Kasumi-1 (cell line): ENCODE measurements at regions not wholly inside any gene's neighbourhood (a gene's known extent, or its start where the extent isn't known, plus 50 kb on each side); places are given as distances from the start of the nearest gene placed in this dataset.
A peak's percentile ranks its signal among the peaks of the same experiment; 100 is the strongest.

Experiments used
- DNase-seq, 2 experiments: peaks; one replicate each; lab custom pipeline; 2025; lab: John Stamatoyannopoulos, UW

GRCh38 chr18:60134806-60135205, 235.0 kb downstream of the PMAIP1 start:
- no peak for DNase-seq

GRCh38 chr18:60130284-60130683, 230.5 kb downstream of the PMAIP1 start:
- no peak for DNase-seq

GRCh38 chr18:60123031-60123430, 223.2 kb downstream of the PMAIP1 start:
- no peak for DNase-seq

DNA sequence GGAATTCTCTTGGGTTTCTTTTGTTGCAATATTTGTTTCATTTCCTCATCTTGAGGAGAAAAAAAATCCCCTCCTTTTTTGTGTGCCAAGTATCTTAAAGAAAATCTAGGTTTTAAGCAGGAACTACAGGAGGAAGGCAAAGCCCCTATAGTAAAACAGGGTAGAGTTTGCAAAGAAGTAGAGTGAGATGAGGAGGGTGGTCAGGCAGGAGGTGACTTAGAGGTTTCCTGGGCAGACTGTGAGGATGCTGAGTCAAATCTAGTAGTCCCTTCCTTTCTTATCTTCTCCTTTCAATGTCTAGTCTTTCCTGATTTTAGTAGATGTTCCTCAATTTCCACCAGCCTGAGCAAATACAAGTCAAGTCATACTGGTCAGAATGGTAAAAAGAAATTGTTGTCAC, 222.5 kb downstream of the PMAIP1 start:
- DNase-seq: no peak

GRCh38 chr18:60120231-60120750, 220.5 kb downstream of the PMAIP1 start:
- DNase-seq: no peak

DNA sequence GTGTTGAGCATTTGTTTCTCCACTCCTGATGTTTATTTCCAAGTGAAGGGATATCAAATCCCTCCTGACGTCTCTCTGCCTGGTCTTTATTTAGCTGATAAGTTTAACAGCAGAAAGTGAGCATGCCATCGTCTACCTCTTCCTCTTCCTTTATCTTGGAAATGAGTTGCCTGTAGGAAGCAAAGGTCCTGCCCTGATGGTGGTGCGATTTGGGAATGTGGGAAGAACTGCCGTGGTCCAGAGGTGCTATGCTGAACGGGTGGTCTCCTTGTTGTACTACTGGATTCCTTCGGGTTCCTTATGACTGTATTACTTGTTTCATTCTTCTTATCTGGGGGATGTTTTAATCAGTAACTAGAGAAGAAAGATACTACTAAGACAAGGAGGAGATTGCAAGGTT, 217.5 kb downstream of the PMAIP1 start:
- DNase-seq: no peak

GRCh38 chr18:60113396-60113795, 213.6 kb downstream of the PMAIP1 start:
- DNase-seq: no peak

DNA sequence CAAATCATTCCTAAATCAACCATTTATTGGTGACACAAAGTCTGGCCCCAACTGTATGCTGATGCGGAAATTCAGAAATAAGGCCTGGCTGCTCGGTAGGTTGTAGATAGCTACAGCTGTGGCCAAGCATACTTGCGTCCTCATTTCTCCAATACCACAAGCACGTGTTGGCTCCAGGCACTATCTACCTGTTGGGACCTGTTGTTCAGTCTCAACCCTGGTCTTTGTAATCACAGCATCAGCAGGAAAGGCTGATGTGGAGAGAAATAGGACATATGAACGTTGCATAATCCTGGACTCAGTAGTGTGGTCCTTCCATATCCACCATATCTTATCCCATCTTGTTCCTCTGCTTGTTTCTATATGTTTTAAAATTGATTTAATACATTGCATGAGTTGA, 212.6 kb downstream of the PMAIP1 start:
- no peak for DNase-seq

- no peak for DNase-seq
Observed at GRCh38 chr18:60111525-60111924, 211.7 kb downstream of the PMAIP1 start.

GRCh38 chr18:60110836-60111235, 211.0 kb downstream of the PMAIP1 start:
- no peak for DNase-seq

GRCh38 chr18:60100778-60101177, 201.0 kb downstream of the PMAIP1 start:
- DNase-seq: no peak

DNA sequence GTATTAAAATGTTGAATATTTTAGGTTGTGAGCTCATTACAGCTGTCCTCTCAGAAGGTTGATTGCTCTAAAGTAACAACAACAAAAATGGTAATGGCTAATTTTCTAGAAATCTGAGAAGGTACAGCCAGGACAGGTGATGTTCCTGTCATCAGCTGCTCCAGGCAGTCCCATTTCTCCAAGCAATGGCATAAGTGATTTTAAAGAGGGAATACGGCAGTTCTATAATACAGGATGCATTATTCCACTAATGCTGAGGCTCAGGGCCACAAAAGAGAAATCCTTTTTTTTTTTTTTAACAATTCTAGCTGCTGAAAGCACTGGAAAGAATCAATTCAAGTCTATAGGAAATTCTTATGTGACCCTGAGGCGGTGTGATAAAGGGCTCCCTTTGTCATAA, 199.9 kb downstream of the PMAIP1 start:
- DNase-seq: no peak

GRCh38 chr18:60096428-60096827, 196.6 kb downstream of the PMAIP1 start:
- DNase-seq: no peak

GRCh38 chr18:60092073-60092472, 192.3 kb downstream of the PMAIP1 start:
- no peak for DNase-seq

GRCh38 chr18:60090170-60090569, 190.4 kb downstream of the PMAIP1 start:
- peak; percentile 63 to 68 for DNase-seq

GRCh38 chr18:60082790-60083189, 183.0 kb downstream of the PMAIP1 start:
- DNase-seq: no peak

DNA sequence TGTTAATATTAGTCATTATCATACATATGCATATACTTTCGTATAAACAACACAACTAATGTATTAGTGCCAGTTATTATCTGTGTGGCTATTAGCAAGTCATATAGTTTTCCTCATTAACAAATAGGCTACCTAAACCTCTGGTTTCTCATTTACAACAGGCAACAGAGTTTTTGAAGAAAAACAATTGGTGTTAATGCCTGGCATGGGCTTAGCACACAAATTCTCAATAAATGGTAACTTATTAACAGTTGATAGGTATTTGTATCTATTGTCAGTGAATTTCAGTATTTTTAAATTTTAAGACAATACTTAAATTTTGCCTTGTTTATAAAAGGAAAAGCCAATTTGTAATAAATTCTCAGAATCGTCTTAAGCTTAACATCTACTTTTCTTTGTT, 182.5 kb downstream of the PMAIP1 start:
- no peak for DNase-seq

DNA sequence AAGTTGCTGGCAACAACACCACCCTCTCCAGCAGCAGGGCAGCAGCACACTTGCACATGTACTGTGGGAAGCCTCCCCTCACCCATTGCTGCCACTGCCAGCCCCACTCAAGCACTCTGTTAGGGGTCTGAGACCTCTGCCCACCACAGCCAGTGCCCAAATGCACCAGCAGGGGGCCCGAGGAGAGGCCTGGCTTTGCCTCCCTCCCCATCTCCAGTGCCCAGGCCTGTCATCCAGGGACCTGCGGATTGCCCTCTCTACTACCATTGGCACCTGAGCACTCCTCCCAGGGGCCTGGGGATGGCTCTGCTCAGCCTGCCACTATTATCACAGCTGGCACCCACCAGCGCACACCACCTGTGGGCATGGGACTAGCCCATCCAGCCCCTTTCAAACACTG, 175.7 kb downstream of the PMAIP1 start:
- no peak for DNase-seq

DNA sequence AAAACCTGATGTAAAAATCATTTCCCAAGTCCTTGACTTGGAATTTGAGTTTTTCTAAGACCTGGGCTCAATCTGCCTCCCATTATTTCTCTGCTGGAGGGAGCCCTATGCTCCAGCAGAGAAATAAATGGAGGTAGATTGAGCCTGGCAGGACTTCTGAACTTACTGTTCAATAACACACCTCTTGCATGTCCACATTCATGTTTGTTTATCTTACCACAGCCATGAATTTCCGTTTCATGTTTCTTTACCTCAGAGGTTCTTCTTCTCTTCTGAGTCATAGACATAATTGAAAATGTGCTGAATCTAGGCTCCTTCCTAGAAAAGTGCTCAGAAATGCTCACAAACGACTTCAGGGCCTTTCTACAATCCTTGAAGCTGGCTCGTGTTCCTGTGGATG, 170.8 kb downstream of the PMAIP1 start:
- DNase-seq: no peak

DNA sequence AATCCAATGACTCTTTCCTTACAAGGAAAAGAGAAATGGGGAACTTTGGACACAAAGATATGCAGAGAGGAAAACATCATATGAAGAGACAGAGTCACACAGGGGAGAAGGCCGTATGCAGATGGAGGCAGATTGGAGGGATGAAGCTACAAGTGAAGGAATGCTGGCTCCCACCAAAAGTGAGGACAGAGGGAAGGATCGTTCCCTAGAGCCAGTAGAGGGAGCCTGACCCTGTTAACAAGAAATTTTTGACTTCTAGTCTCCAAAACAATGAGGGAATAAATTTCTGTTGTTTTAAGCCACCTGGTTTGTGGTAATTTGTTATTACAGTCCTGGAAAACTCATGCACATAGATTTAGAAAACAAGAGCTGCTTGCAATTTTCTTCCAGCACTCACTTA, 169.3 kb downstream of the PMAIP1 start:
- peak in 1 of 2 experiments; percentile 2 for DNase-seq

- DNase-seq: no peak
Observed at GRCh38 chr18:60067426-60068210, 167.8 kb downstream of the PMAIP1 start.

- DNase-seq: no peak
Observed at GRCh38 chr18:60066219-60066975, 166.6 kb downstream of the PMAIP1 start.

DNA sequence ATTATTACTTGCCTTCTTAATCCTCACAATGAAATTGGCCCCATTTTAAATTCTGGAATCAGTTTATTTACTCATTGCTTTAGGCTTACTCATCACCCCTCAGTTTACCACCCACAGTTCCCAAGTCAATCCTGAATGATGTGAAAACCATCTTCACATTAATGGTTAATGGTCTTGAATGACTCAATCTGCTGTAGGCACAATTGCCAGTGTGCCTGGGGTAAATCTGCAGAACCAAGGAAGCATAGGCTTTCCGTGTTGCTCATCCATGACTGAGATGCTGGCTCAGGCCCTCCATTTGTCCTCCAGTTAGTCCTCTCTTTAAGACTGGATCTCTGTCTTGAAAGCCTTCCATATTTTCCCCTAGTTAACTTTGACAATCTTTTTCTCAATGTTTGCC, 164.5 kb downstream of the PMAIP1 start:
- DNase-seq: no peak
